Stimulated activated CD4-positive, alpha-beta T cell treated with anti-CD3 and anti-CD28 coated beads, Interleukin-2, amount 100 ng/mL, for 24 hours (primary cell): ENCODE measurements at regions not wholly inside any gene's neighbourhood (a gene's known extent, or its start where the extent isn't known, plus 50 kb on each side); places are given as distances from the start of the nearest gene placed in this dataset.

Experiments
- DNase-seq, 2 donors: peaks; one replicate each; pipeline ENCODE4 v3.0.0-alpha.2; 2020

GRCh38 chr1:9419369-9420041 lies 119.8 kb upstream of the SLC25A33 start:
- DNase-seq: no peak

- DNase-seq: no peak
These were observed 118.3 kb upstream of the SLC25A33 start for GRCh38 chr1:9420835-9421532.

- no peak for DNase-seq
These were observed 117.8 kb upstream of the SLC25A33 start for GRCh38 chr1:9421533-9421873.

GRCh38 chr1:9422321-9422720 lies 116.9 kb upstream of the SLC25A33 start:
- no peak for DNase-seq

- no peak for DNase-seq
These were observed 116.3 kb upstream of the SLC25A33 start for GRCh38 chr1:9422911-9423505.

- DNase-seq: no peak
These were observed 115.0 kb upstream of the SLC25A33 start for GRCh38 chr1:9424261-9424660.

- no peak for DNase-seq
These were observed 113.4 kb upstream of the SLC25A33 start for GRCh38 chr1:9425859-9426258.

- peak; percentile 66 to 73 for DNase-seq
These were observed 113.0 kb upstream of the SLC25A33 start for GRCh38 chr1:9426291-9426711.

- no peak for DNase-seq
These were observed 111.9 kb upstream of the SLC25A33 start for GRCh38 chr1:9427388-9427787.

- DNase-seq: peak; percentile 99 to 100
These were observed 110.5 kb upstream of the SLC25A33 start for GRCh38 chr1:9428601-9429341.

GRCh38 chr1:9429342-9429711 lies 109.9 kb upstream of the SLC25A33 start:
- no peak for DNase-seq

GRCh38 chr1:9434247-9435152 lies 104.8 kb upstream of the SLC25A33 start:
- no peak for DNase-seq

GRCh38 chr1:9435153-9435636 lies 104.1 kb upstream of the SLC25A33 start:
- no peak for DNase-seq

- DNase-seq: no peak
These were observed 103.2 kb upstream of the SLC25A33 start for GRCh38 chr1:9435854-9436640.

GRCh38 chr1:9437961-9438430 lies 101.3 kb upstream of the SLC25A33 start:
- no peak for DNase-seq

GRCh38 chr1:9438431-9439073 lies 100.7 kb upstream of the SLC25A33 start:
- DNase-seq: no peak

- DNase-seq: no peak
These were observed 100.0 kb upstream of the SLC25A33 start for GRCh38 chr1:9439074-9439761.

- DNase-seq: no peak
These were observed 99.0 kb upstream of the SLC25A33 start for GRCh38 chr1:9440261-9440660.

- no peak for DNase-seq
These were observed 98.5 kb upstream of the SLC25A33 start for GRCh38 chr1:9440763-9441194.

- no peak for DNase-seq
These were observed 97.7 kb upstream of the SLC25A33 start for GRCh38 chr1:9441451-9442133.
